ENCODE measurements at regions not wholly inside any gene's neighbourhood (a gene's known extent, or its start where the extent isn't known, plus 50 kb on each side); places are given as distances from the start of the nearest gene placed in this dataset.

GRCh38 chr13:43979492-43979891 is 99.8 kb downstream of the LACC1 start:
- Histone ChIP-seq H3K36me3 (ENCODE audit: control insufficient read depth, insufficient read depth, low read length) (no peaks in the 10 kb centered on the region), H3K27me3 (ENCODE audit: control insufficient read depth, insufficient read depth, low read length) (no peaks in the 10 kb centered on the region), H3K27ac (ENCODE audit: insufficient read depth, low read length) (no peak overlapping the region), H3K4me3 (replicated peaks in 1 of 4; ENCODE audit: control extremely low read depth in 1 of 4, insufficient read depth in 1 of 4, low read depth in 3 of 4, low read length in 4 of 4) (no peak overlapping the region), H2AFZ (ENCODE audit: low read length) (no peak overlapping the region), H3K4me2 (ENCODE audit: extremely low read depth, insufficient read depth, low read length) (no peak overlapping the region), H3K9ac (ENCODE audit: insufficient read depth, low read length) (no peak overlapping the region), H3K79me2 (ENCODE audit: control insufficient read depth, insufficient read depth, low read length) (no peaks in the 10 kb centered on the region), H3K4me1 (ENCODE audit: control insufficient read depth, extremely low read depth, insufficient read depth, low read length) (no peaks in the 10 kb centered on the region), H3K9me3 (ENCODE audit: control insufficient read depth, insufficient read depth, low read depth, low read length) (no peaks in the 10 kb centered on the region), H4K20me1 (ENCODE audit: control insufficient read depth, extremely low read depth, insufficient read depth, low read length) (no peaks in the 10 kb centered on the region)
- TF ChIP-seq EZH2 (IDR thresholded peaks at IDR 0.05; ENCODE audit: low read length, missing control alignments) = no peak
- TF ChIP-seq, protein P1, sequence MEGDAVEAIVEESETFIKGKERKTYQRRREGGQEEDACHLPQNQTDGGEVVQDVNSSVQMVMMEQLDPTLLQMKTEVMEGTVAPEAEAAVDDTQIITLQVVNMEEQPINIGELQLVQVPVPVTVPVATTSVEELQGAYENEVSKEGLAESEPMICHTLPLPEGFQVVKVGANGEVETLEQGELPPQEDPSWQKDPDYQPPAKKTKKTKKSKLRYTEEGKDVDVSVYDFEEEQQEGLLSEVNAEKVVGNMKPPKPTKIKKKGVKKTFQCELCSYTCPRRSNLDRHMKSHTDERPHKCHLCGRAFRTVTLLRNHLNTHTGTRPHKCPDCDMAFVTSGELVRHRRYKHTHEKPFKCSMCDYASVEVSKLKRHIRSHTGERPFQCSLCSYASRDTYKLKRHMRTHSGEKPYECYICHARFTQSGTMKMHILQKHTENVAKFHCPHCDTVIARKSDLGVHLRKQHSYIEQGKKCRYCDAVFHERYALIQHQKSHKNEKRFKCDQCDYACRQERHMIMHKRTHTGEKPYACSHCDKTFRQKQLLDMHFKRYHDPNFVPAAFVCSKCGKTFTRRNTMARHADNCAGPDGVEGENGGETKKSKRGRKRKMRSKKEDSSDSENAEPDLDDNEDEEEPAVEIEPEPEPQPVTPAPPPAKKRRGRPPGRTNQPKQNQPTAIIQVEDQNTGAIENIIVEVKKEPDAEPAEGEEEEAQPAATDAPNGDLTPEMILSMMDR (conservative IDR thresholded peaks at IDR 0.05 in 1 of 2, IDR thresholded peaks at IDR 0.05 in 1 of 2; ENCODE audit: low read depth in 1 of 2, low read length in 2 of 2) = no peak
- DNase-seq (ENCODE audit: low read depth in 2 of 2) = no peak

DNA sequence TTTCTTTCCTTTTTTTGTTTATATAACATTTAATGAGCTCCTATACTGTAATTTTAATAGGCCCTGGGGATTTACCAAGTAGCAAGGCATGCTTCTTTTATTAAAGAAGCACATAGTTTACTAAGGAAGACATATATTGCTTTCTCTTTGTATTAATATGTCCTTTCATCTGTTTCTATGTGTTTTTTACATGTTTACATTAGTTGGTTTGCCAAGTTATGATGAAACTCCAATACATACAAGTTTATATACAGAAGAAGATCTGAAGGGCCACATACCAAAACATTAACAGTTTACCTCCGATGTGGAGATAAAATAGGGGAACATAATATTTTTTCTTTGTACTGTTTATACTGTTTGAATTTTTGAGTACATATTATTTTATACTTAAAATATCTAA is 100.9 kb downstream of the LACC1 start:
- Histone ChIP-seq H2AFZ (ENCODE audit: low read length) (no peak overlapping the region), H3K4me2 (ENCODE audit: extremely low read depth, insufficient read depth, low read length) (no peak overlapping the region), H3K4me3 (replicated peaks in 1 of 4; ENCODE audit: control extremely low read depth in 1 of 4, insufficient read depth in 1 of 4, low read depth in 3 of 4, low read length in 4 of 4) (no peak overlapping the region), H3K36me3 (ENCODE audit: control insufficient read depth, insufficient read depth, low read length) (no peaks in the 10 kb centered on the region), H4K20me1 (ENCODE audit: control insufficient read depth, extremely low read depth, insufficient read depth, low read length) (no peaks in the 10 kb centered on the region), H3K27ac (ENCODE audit: insufficient read depth, low read length) (no peak overlapping the region), H3K4me1 (ENCODE audit: control insufficient read depth, extremely low read depth, insufficient read depth, low read length) (no peaks in the 10 kb centered on the region), H3K79me2 (ENCODE audit: control insufficient read depth, insufficient read depth, low read length) (no peaks in the 10 kb centered on the region), H3K9ac (ENCODE audit: insufficient read depth, low read length) (no peak overlapping the region), H3K27me3 (ENCODE audit: control insufficient read depth, insufficient read depth, low read length) (no peaks in the 10 kb centered on the region), H3K9me3 (ENCODE audit: control insufficient read depth, insufficient read depth, low read depth, low read length) (no peaks in the 10 kb centered on the region)
- TF ChIP-seq, protein P1 (conservative IDR thresholded peaks at IDR 0.05 in 1 of 2, IDR thresholded peaks at IDR 0.05 in 1 of 2; ENCODE audit: low read depth in 1 of 2, low read length in 2 of 2) = no peak
- no peak for TF ChIP-seq EZH2 (IDR thresholded peaks at IDR 0.05; ENCODE audit: low read length, missing control alignments)
- DNase-seq (ENCODE audit: low read depth in 2 of 2) = peak in 1 of 2 donors; percentile 12

DNA sequence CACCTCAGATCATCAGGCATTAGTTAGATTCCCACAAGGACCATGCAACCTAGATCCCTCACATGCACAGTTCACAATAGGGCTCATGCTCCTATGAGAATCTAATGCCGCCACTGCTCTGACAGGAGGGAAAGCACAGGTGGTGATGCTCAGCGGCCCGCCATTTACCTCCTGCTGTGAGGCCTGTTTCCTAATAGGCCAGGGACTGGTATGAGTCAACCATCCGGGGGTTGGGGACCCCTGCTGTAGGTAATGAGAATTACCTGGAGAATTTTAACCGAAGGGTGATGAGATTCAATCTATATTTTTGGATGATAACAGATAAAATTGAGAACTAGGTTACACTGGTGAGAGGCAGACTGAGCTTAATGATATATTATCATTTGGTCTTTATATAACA is 101.4 kb downstream of the LACC1 start:
- TF ChIP-seq, protein P1 (conservative IDR thresholded peaks at IDR 0.05 in 1 of 2, IDR thresholded peaks at IDR 0.05 in 1 of 2; ENCODE audit: low read depth in 1 of 2, low read length in 2 of 2) = no peak
- no peak for TF ChIP-seq EZH2 (IDR thresholded peaks at IDR 0.05; ENCODE audit: low read length, missing control alignments)
- Histone ChIP-seq H3K9me3 (ENCODE audit: control insufficient read depth, insufficient read depth, low read depth, low read length) (no peaks in the 10 kb centered on the region), H3K36me3 (ENCODE audit: control insufficient read depth, insufficient read depth, low read length) (no peaks in the 10 kb centered on the region), H3K4me2 (ENCODE audit: extremely low read depth, insufficient read depth, low read length) (no peak overlapping the region), H3K4me1 (ENCODE audit: control insufficient read depth, extremely low read depth, insufficient read depth, low read length) (no peaks in the 10 kb centered on the region), H4K20me1 (ENCODE audit: control insufficient read depth, extremely low read depth, insufficient read depth, low read length) (no peaks in the 10 kb centered on the region), H3K27ac (ENCODE audit: insufficient read depth, low read length) (no peak overlapping the region), H2AFZ (ENCODE audit: low read length) (no peak overlapping the region), H3K4me3 (replicated peaks in 1 of 4; ENCODE audit: control extremely low read depth in 1 of 4, insufficient read depth in 1 of 4, low read depth in 3 of 4, low read length in 4 of 4) (no peak overlapping the region), H3K9ac (ENCODE audit: insufficient read depth, low read length) (no peak overlapping the region), H3K27me3 (ENCODE audit: control insufficient read depth, insufficient read depth, low read length) (no peaks in the 10 kb centered on the region), H3K79me2 (ENCODE audit: control insufficient read depth, insufficient read depth, low read length) (no peaks in the 10 kb centered on the region)
- DNase-seq (ENCODE audit: low read depth in 2 of 2) = no peak

Data from fibroblast of lung (primary cell).